ENCODE measurements at regions not wholly inside any gene's neighbourhood (a gene's known extent, or its start where the extent isn't known, plus 50 kb on each side); places are given as distances from the start of the nearest gene placed in this dataset.

DNA sequence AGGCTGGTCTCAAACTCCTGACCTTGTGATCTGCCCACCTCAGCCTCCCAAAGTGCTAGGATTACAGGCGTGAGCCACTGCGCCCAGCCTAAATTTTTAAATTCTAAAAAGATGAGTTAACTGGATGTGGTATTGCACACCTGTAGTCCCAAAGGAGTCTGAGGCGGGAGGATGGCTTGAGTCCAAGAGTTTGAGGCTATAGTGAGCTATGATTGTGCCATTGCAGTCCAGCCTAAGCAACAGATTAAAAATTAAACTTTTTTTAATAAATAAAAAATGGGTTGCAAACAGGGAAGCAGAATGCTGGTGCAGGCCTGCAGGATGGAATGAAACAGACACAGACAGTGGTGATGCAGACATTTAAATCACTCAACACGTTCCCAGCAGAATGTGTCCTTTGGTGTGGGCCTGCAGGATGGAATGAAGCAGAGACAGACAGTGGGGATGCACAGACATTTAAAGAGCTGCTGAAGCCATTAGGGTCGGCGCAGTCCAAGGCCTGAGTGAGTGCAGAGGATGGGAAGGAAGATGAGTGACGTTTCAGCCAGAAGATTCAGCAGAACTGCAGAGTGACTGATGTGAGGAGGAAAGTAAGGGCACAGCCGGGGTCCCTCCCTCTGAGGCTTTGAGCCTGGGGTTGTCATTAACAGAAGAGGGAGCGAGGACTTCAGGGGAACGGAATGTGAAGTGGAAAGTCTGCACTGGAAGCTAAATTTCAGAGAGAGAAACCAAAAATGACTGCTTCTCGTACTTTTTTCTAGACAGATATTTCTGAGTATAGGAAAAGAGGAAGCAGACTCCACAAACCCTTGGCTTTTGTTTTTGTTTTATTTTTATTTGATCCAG is 117.5 kb downstream of the RIN2 start:
- intact Hi-C loops (cut with micrococcal nuclease; ENCODE audit: unreplicated experiment) (no loop called here), in situ Hi-C loops (cut with HindIII; ENCODE audit: extremely low pct_ligation_motif_present, low pct_unique_long_range_greater_than_20kb) (no loop called here)
- DNase-seq (ENCODE audit: low spot score) (no peak), FAIRE-seq (no peak), ATAC-seq (no peak)
- no peaks in the 10 kb centered on the region for H4K20me1 ChIP-seq (ENCODE audit: insufficient read depth, low read length)
- no peak overlapping the region for H3K4me2 ChIP-seq (ENCODE audit: low read depth, low read length)
- BruUV-seq (replicated peaks): no TSS peak
- H3K79me2 ChIP-seq (ENCODE audit: insufficient read depth, low read length): no peaks in the 10 kb centered on the region
- peaks cover 13% of the 10 kb centered on the region for H3K4me1 ChIP-seq (ENCODE audit: insufficient read depth, low read length)
- ChIA-PET CTCF (ENCODE audit: low intra/inter-chr PET ratio, low total read pairs) (no interaction called here), POLR2A (no interaction called here)
- no peaks in the 10 kb centered on the region for H3K27me3 ChIP-seq (ENCODE audit: control insufficient read depth in 1 of 2, insufficient read depth in 2 of 2, low read length in 2 of 2)
- H3K27ac ChIP-seq (ENCODE audit: extremely low read length, insufficient read depth, low read length): no peak overlapping the region
- H3K9me3 ChIP-seq (ENCODE audit: low read length): peaks cover 8% of the 10 kb centered on the region; the same call in 1 of the 2 replicates
- no peak overlapping the region for H3K9ac ChIP-seq (ENCODE audit: insufficient read depth, low read depth, low read length)
- H3K4me3 ChIP-seq (replicated peaks in 1 of 3; ENCODE audit: insufficient read depth in 1 of 3, low read depth in 2 of 3, low read length in 3 of 3): no peak overlapping the region
- H2AFZ ChIP-seq (ENCODE audit: low read length): no peak overlapping the region
- TF ChIP-seq, protein P1, sequence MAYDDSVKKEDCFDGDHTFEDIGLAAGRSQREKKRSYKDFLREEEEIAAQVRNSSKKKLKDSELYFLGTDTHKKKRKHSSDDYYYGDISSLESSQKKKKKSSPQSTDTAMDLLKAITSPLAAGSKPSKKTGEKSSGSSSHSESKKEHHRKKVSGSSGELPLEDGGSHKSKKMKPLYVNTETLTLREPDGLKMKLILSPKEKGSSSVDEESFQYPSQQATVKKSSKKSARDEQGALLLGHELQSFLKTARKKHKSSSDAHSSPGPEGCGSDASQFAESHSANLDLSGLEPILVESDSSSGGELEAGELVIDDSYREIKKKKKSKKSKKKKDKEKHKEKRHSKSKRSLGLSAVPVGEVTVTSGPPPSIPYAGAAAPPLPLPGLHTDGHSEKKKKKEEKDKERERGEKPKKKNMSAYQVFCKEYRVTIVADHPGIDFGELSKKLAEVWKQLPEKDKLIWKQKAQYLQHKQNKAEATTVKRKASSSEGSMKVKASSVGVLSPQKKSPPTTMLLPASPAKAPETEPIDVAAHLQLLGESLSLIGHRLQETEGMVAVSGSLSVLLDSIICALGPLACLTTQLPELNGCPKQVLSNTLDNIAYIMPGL (CRISPR knock-in tag; IDR thresholded peaks at IDR 0.05; ENCODE audit: borderline replicate concordance in 1 of 2, low read depth in 1 of 2): no peak
- TF ChIP-seq, protein P2, sequence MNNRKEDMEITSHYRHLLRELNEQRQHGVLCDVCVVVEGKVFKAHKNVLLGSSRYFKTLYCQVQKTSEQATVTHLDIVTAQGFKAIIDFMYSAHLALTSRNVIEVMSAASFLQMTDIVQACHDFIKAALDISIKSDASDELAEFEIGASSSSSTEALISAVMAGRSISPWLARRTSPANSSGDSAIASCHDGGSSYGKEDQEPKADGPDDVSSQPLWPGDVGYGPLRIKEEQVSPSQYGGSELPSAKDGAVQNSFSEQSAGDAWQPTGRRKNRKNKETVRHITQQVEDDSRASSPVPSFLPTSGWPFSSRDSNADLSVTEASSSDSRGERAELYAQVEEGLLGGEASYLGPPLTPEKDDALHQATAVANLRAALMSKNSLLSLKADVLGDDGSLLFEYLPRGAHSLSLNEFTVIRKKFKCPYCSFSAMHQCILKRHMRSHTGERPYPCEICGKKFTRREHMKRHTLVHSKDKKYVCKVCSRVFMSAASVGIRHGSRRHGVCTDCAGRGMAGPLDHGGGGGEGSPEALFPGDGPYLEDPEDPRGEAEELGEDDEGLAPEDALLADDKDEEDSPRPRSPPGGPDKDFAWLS (CRISPR knock-in tag; IDR thresholded peaks at IDR 0.05; ENCODE audit: borderline replicate concordance): no peak
- no peak for TF ChIP-seq MEIS1 (CRISPR knock-in tag; IDR thresholded peaks at IDR 0.05; ENCODE audit: borderline replicate concordance)
- no peak for TF ChIP-seq ARNT (IDR thresholded peaks at IDR 0.05)
- no peak for TF ChIP-seq ZNF549 (CRISPR knock-in tag; IDR thresholded peaks at IDR 0.05)
- no peak for TF ChIP-seq ZNF256 (CRISPR knock-in tag; conservative IDR thresholded peaks at IDR 0.05)
- TF ChIP-seq, protein P3, sequence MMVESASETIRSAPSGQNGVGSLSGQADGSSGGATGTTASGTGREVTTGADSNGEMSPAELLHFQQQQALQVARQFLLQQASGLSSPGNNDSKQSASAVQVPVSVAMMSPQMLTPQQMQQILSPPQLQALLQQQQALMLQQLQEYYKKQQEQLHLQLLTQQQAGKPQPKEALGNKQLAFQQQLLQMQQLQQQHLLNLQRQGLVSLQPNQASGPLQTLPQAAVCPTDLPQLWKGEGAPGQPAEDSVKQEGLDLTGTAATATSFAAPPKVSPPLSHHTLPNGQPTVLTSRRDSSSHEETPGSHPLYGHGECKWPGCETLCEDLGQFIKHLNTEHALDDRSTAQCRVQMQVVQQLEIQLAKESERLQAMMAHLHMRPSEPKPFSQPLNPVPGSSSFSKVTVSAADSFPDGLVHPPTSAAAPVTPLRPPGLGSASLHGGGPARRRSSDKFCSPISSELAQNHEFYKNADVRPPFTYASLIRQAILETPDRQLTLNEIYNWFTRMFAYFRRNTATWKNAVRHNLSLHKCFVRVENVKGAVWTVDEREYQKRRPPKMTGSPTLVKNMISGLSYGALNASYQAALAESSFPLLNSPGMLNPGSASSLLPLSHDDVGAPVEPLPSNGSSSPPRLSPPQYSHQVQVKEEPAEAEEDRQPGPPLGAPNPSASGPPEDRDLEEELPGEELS (CRISPR knock-in tag; IDR thresholded peaks at IDR 0.05): no peak
- TF ChIP-seq, protein P4, sequence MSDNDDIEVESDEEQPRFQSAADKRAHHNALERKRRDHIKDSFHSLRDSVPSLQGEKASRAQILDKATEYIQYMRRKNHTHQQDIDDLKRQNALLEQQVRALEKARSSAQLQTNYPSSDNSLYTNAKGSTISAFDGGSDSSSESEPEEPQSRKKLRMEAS (IDR thresholded peaks at IDR 0.05): no peak
- TF ChIP-seq FOXA3 (CRISPR knock-in tag; IDR thresholded peaks at IDR 0.05): no peak
- TF ChIP-seq ZNF343 (CRISPR knock-in tag; IDR thresholded peaks at IDR 0.05): no peak
- TF ChIP-seq, protein P5, sequence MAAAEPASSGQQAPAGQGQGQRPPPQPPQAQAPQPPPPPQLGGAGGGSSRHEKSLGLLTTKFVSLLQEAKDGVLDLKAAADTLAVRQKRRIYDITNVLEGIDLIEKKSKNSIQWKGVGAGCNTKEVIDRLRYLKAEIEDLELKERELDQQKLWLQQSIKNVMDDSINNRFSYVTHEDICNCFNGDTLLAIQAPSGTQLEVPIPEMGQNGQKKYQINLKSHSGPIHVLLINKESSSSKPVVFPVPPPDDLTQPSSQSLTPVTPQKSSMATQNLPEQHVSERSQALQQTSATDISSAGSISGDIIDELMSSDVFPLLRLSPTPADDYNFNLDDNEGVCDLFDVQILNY (CRISPR knock-in tag; conservative IDR thresholded peaks at IDR 0.05): no peak
- TF ChIP-seq ZFY (CRISPR knock-in tag; IDR thresholded peaks at IDR 0.05): no peak
- no peak for TF ChIP-seq ZNF563 (CRISPR knock-in tag; IDR thresholded peaks at IDR 0.05)
- no peak for TF ChIP-seq AKAP8 (CRISPR knock-in tag; IDR thresholded peaks at IDR 0.05)
- WGBS (ENCODE audit: low lambda C conversion rate): 64% methylated on average over 11 of the region's 11 CpGs
- H3K36me3 ChIP-seq (replicated peaks in 1 of 2; ENCODE audit: control insufficient read depth in 1 of 2, insufficient read depth in 2 of 2, low read length in 2 of 2): no peaks in the 10 kb centered on the region

All from HepG2 (cell line).